SH-SY5Y (cell line): ENCODE measurements at regions not wholly inside any gene's neighbourhood (a gene's known extent, or its start where the extent isn't known, plus 50 kb on each side); places are given as distances from the start of the nearest gene placed in this dataset.

Source experiments
- GATA2 ChIP-seq: IDR thresholded peaks from 2 replicates; pipeline ENCODE4 v1.6.1; 2011; ENCODE audit warnings: mild to moderate bottlenecking, low read depth, low read length
- GATA3 ChIP-seq: IDR thresholded peaks from 2 replicates; pipeline ENCODE4 v1.6.1; 2011; ENCODE audit warnings: low read depth, mild to moderate bottlenecking, low read length, moderate library complexity

DNA sequence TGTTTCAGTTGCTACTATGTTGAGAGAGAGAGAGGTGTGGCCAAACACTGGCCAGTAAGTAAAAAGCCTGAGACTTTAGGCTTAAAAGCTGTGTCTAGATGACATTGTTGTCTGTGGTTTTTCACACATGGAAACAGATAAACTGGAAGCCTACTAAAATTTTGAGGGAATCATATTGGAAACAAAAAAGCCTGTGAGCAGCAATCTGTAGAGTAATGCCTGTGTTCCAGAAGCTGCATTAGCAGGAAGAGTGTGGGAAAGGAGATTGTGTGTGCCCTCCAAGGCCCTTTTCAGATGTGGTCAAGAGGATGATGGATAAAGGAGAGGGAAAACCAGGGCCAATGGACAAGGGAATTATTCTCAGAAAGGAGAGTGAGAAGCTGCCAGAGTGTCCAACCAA lies 236.3 kb upstream of the SPRED2 start:
- no peak for TF ChIP-seq GATA2
- no peak for TF ChIP-seq GATA3
